ENCODE measurements at regions not wholly inside any gene's neighbourhood (a gene's known extent, or its start where the extent isn't known, plus 50 kb on each side); places are given as distances from the start of the nearest gene placed in this dataset.

GRCh38 chr6:15150207-15150606, 95.7 kb upstream of the JARID2 start:
- Histone ChIP-seq H3K9me3 (no peaks in the 10 kb centered on the region), H3K9ac (no peak overlapping the region), H3K4me3 (ENCODE audit: low read depth in 2 of 2, low read length in 1 of 2) (no peak overlapping the region), H3K27ac (ENCODE audit: low read depth in 2 of 2, low read length in 1 of 2) (no peak overlapping the region), H3F3A (replicated peaks; ENCODE audit: insufficient read depth) (no peaks in the 10 kb centered on the region), H3K9me2 (no peaks in the 10 kb centered on the region), H3K4me1 (ENCODE audit: control insufficient read depth in 1 of 2, insufficient read depth in 2 of 2, low read depth in 1 of 2, low read length in 1 of 2) (no peaks in the 10 kb centered on the region), H3K4me2 (no peak overlapping the region), H3K79me2 (ENCODE audit: insufficient read depth) (no peaks in the 10 kb centered on the region), H2AFZ (ENCODE audit: low read depth) (no peak overlapping the region), H3K36me3 (replicated peaks in 1 of 2; ENCODE audit: control insufficient read depth in 1 of 2, insufficient read depth in 2 of 2, low read length in 1 of 2) (no peaks in the 10 kb centered on the region), H4K20me1 (ENCODE audit: insufficient read depth) (no peaks in the 10 kb centered on the region), H3K27me3 (ENCODE audit: insufficient read depth) (no peaks in the 10 kb centered on the region)
- WGBS (ENCODE audit: low lambda C conversion rate), result 73% methylated on average over 2 of the region's 2 CpGs
- ChIA-PET CTCF (interaction anchor here (1.0 kb wide), 1 partner anchor 42 kb away, joined by 3 read pairs; no protein-coding TSS in a partner anchor), POLR2A (no interaction called here)
- DNase-seq, result no peak
- TF ChIP-seq FOSL2 (IDR thresholded peaks at IDR 0.05; ENCODE audit: borderline replicate concordance, low read depth) (no peak), CHD2 (IDR thresholded peaks at IDR 0.05; ENCODE audit: low read length, partially characterized antibody) (no peak), CTCF (IDR thresholded peaks at IDR 0.05) (no peak), NRF1 (IDR thresholded peaks at IDR 0.05; ENCODE audit: low read depth, low read length) (no peak), ELF1 (IDR thresholded peaks at IDR 0.05) (no peak), GATA2 (CRISPR knock-in tag; IDR thresholded peaks at IDR 0.05) (no peak), POLR2AphosphoS5 (IDR thresholded peaks at IDR 0.05; ENCODE audit: low read depth, low read length) (no peak), RFX5 (IDR thresholded peaks at IDR 0.05; ENCODE audit: low read length) (no peak), EP300 (IDR thresholded peaks at IDR 0.05; ENCODE audit: borderline replicate concordance in 1 of 2, low read depth in 1 of 2, low read length in 1 of 2) (no peak), MEF2A (IDR thresholded peaks at IDR 0.05; ENCODE audit: borderline replicate concordance, low read depth) (no peak), TEAD4 (IDR thresholded peaks at IDR 0.05; ENCODE audit: borderline replicate concordance, insufficient read depth) (no peak), NFIC (IDR thresholded peaks at IDR 0.05; ENCODE audit: borderline replicate concordance) (no peak), RXRA (IDR thresholded peaks at IDR 0.05; ENCODE audit: borderline replicate concordance, low read depth) (no peak)
- TF ChIP-seq, protein P1, sequence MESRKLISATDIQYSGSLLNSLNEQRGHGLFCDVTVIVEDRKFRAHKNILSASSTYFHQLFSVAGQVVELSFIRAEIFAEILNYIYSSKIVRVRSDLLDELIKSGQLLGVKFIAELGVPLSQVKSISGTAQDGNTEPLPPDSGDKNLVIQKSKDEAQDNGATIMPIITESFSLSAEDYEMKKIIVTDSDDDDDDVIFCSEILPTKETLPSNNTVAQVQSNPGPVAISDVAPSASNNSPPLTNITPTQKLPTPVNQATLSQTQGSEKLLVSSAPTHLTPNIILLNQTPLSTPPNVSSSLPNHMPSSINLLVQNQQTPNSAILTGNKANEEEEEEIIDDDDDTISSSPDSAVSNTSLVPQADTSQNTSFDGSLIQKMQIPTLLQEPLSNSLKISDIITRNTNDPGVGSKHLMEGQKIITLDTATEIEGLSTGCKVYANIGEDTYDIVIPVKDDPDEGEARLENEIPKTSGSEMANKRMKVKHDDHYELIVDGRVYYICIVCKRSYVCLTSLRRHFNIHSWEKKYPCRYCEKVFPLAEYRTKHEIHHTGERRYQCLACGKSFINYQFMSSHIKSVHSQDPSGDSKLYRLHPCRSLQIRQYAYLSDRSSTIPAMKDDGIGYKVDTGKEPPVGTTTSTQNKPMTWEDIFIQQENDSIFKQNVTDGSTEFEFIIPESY (IDR thresholded peaks at IDR 0.05; ENCODE audit: borderline replicate concordance, low read depth), result no peak
- TF ChIP-seq, protein P2, sequence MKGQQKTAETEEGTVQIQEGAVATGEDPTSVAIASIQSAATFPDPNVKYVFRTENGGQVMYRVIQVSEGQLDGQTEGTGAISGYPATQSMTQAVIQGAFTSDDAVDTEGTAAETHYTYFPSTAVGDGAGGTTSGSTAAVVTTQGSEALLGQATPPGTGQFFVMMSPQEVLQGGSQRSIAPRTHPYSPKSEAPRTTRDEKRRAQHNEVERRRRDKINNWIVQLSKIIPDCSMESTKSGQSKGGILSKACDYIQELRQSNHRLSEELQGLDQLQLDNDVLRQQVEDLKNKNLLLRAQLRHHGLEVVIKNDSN (IDR thresholded peaks at IDR 0.05; ENCODE audit: borderline replicate concordance, low read depth), result no peak

Measured in SK-N-SH (cell line).